ENCODE measurements at regions not wholly inside any gene's neighbourhood (a gene's known extent, or its start where the extent isn't known, plus 50 kb on each side); places are given as distances from the start of the nearest gene placed in this dataset.

GRCh38 chr2:222790932-222791331 lies 69.9 kb upstream of the ACSL3 start:
- no peak overlapping the region for H3K4me3 ChIP-seq (ENCODE audit: low read length)
- TF ChIP-seq CTCF (IDR thresholded peaks at IDR 0.05; ENCODE audit: insufficient read depth, low read depth, low read length, missing control alignments) = no peak
- DNase-seq (ENCODE audit: low read depth) = no peak

- TF ChIP-seq CTCF (IDR thresholded peaks at IDR 0.05; ENCODE audit: insufficient read depth, low read depth, low read length, missing control alignments) = no peak
- no peak for DNase-seq (ENCODE audit: low read depth)
- no peak overlapping the region for H3K4me3 ChIP-seq (ENCODE audit: low read length)
Measured at GRCh38 chr2:222792001-222792611, 68.7 kb upstream of the ACSL3 start.

GRCh38 chr2:222794585-222795449 lies 66.0 kb upstream of the ACSL3 start:
- no peak overlapping the region for H3K4me3 ChIP-seq (ENCODE audit: low read length)
- DNase-seq (ENCODE audit: low read depth) = no peak
- no peak for TF ChIP-seq CTCF (IDR thresholded peaks at IDR 0.05; ENCODE audit: insufficient read depth, low read depth, low read length, missing control alignments)

GRCh38 chr2:222795450-222796357 lies 65.1 kb upstream of the ACSL3 start:
- TF ChIP-seq CTCF (IDR thresholded peaks at IDR 0.05; ENCODE audit: insufficient read depth, low read depth, low read length, missing control alignments) = no peak
- no peak for DNase-seq (ENCODE audit: low read depth)
- no peak overlapping the region for H3K4me3 ChIP-seq (ENCODE audit: low read length)

GRCh38 chr2:222796413-222797103 lies 64.3 kb upstream of the ACSL3 start:
- H3K4me3 ChIP-seq (ENCODE audit: low read length) = no peak overlapping the region
- no peak for TF ChIP-seq CTCF (IDR thresholded peaks at IDR 0.05; ENCODE audit: insufficient read depth, low read depth, low read length, missing control alignments)
- no peak for DNase-seq (ENCODE audit: low read depth)

GRCh38 chr2:222797261-222797660 lies 63.6 kb upstream of the ACSL3 start:
- no peak for DNase-seq (ENCODE audit: low read depth)
- H3K4me3 ChIP-seq (ENCODE audit: low read length) = no peak overlapping the region
- peak; percentile 55 for TF ChIP-seq CTCF (IDR thresholded peaks at IDR 0.05; ENCODE audit: insufficient read depth, low read depth, low read length, missing control alignments)

Measured in epithelial cell of esophagus (primary cell).